ENCODE measurements at regions not wholly inside any gene's neighbourhood (a gene's known extent, or its start where the extent isn't known, plus 50 kb on each side); places are given as distances from the start of the nearest gene placed in this dataset.

- no peak for TF ChIP-seq CTCF (IDR thresholded peaks at IDR 0.05)
- TF ChIP-seq POLR2AphosphoS5 (IDR thresholded peaks at IDR 0.05): no peak
- TF ChIP-seq POLR2A (IDR thresholded peaks at IDR 0.05): no peak
- no peak for TF ChIP-seq EP300 (IDR thresholded peaks at IDR 0.05; ENCODE audit: low read depth)
These were observed 1814.7 kb upstream of the CELF4 start for GRCh38 chr18:39380186-39380725.
